GM11168 (cell line): ENCODE measurements at regions not wholly inside any gene's neighbourhood (a gene's known extent, or its start where the extent isn't known, plus 50 kb on each side); places are given as distances from the start of the nearest gene placed in this dataset.
"Not testable (repeated sequence)": the region's sequence is repeated elsewhere in the genome, so short reads cannot be mapped to it uniquely, and the experiment has no call there.

Experiments used
- in situ Hi-C: fragments of 300-500 bp; cut with MboI; formaldehyde crosslinking; loops from one replicate; pipeline ENCODE4 v1.12.0; 2022; ENCODE audit warnings: low sequenced_read_pairs; ENCODE audit not compliant: unreplicated experiment

GRCh38 chr6:119726086-119726485, 376.5 kb upstream of the MAN1A1 start:
- in situ Hi-C loops, result loop anchor here (25.0 kb wide), 1 partner anchor 389 kb away; the partner anchor contains the start of gene MAN1A1

GRCh38 chr6:119720160-119720559, 370.6 kb upstream of the MAN1A1 start:
- in situ Hi-C loops, result no loop called here

GRCh38 chr6:119717942-119718341, 368.4 kb upstream of the MAN1A1 start:
- in situ Hi-C loops, result no loop called here

GRCh38 chr6:119716668-119717270, 367.2 kb upstream of the MAN1A1 start:
- in situ Hi-C loops, result no loop called here

GRCh38 chr6:119713903-119714302, 364.3 kb upstream of the MAN1A1 start:
- in situ Hi-C loops, result no loop called here

GRCh38 chr6:119686644-119687043, 337.1 kb upstream of the MAN1A1 start:
- in situ Hi-C loops, result no loop called here

- in situ Hi-C loops, result no loop called here
Observed at GRCh38 chr6:119686240-119686639, 336.7 kb upstream of the MAN1A1 start.

GRCh38 chr6:119683671-119684070, 334.1 kb upstream of the MAN1A1 start:
- in situ Hi-C loops, result no loop called here

GRCh38 chr6:119683031-119683430, 333.5 kb upstream of the MAN1A1 start:
- in situ Hi-C loops, result no loop called here

- in situ Hi-C loops, result no loop called here
Observed at GRCh38 chr6:119678961-119679360, 329.4 kb upstream of the MAN1A1 start.

GRCh38 chr6:119677384-119677783, 327.8 kb upstream of the MAN1A1 start:
- in situ Hi-C loops, result no loop called here

- in situ Hi-C loops, result no loop called here
Observed at GRCh38 chr6:119676961-119677360, 327.4 kb upstream of the MAN1A1 start.

- in situ Hi-C loops, result no loop called here
Observed at GRCh38 chr6:119676230-119676629, 326.7 kb upstream of the MAN1A1 start.

- in situ Hi-C loops, result no loop called here
Observed at GRCh38 chr6:119673741-119674140, 324.2 kb upstream of the MAN1A1 start.

GRCh38 chr6:119672725-119673124, 323.2 kb upstream of the MAN1A1 start:
- in situ Hi-C loops, result no loop called here

- in situ Hi-C loops, result no loop called here
Observed at GRCh38 chr6:119671105-119671504, 321.5 kb upstream of the MAN1A1 start.

GRCh38 chr6:119669221-119669620, 319.7 kb upstream of the MAN1A1 start:
- in situ Hi-C loops, result no loop called here

GRCh38 chr6:119665432-119665831, 315.9 kb upstream of the MAN1A1 start:
- in situ Hi-C loops, result not testable (repeated sequence)

- in situ Hi-C loops, result no loop called here
Observed at GRCh38 chr6:119661628-119662027, 312.1 kb upstream of the MAN1A1 start.

- in situ Hi-C loops, result no loop called here
Observed at GRCh38 chr6:119661078-119661477, 311.5 kb upstream of the MAN1A1 start.

GRCh38 chr6:119658917-119659316, 309.4 kb upstream of the MAN1A1 start:
- in situ Hi-C loops, result no loop called here

GRCh38 chr6:119655124-119655523, 305.6 kb upstream of the MAN1A1 start:
- in situ Hi-C loops, result no loop called here

GRCh38 chr6:119653329-119653728, 303.8 kb upstream of the MAN1A1 start:
- in situ Hi-C loops, result no loop called here
